CD4-positive, alpha-beta T cell (primary cell): ENCODE measurements at regions not wholly inside any gene's neighbourhood (a gene's known extent, or its start where the extent isn't known, plus 50 kb on each side); places are given as distances from the start of the nearest gene placed in this dataset.

Source experiments
- ATAC-seq: fragments of 200-7000 bp; cut with Tn5 transposase; one replicate; pipeline ENCODE4 v1.10.0; 2022; ENCODE audit warnings: mild to moderate bottlenecking; ENCODE audit not compliant: poor library complexity
- CTCF ChIA-PET: fragments of 350-600 bp; sonication (Branson Sonifier 250); formaldehyde crosslinking; loops from one replicate; lab custom pipeline; 2021; ENCODE audit warnings: antibody characterized with exemption, inconsistent platforms; lab: Charles Lee
- POLR2A ChIA-PET: fragments of 350-600 bp; sonication (Branson Sonifier 250); formaldehyde crosslinking; loops from one replicate; lab custom pipeline; 2021; ENCODE audit warnings: antibody characterized with exemption, inconsistent platforms; lab: Charles Lee
- DNase-seq, 14 experiments: peaks; one replicate each; pipeline ENCODE4 v3.0.0-alpha.2; 2013 to 2020; ENCODE audit warnings: mixed read lengths in 2 of 14
- H3K27ac ChIP-seq, 2 donors: one replicate each; pipeline versions ENCODE4 v1.5.1 to v1.7.0; 2013; ENCODE audit warnings: low read length in 2 of 2, low read depth in 1 of 2, mild to moderate bottlenecking in 1 of 2
- H3K27me3 ChIP-seq, 2 experiments: 1 replicate in 1 of 2; 2 replicates in 1 of 2; pipeline versions ENCODE4 v1.6.1 to v1.7.0; 2013; ENCODE audit warnings: low read length in 2 of 2, control low read depth in 1 of 2, mild to moderate bottlenecking in 1 of 2, moderate library complexity in 1 of 2; ENCODE audit not compliant: insufficient read depth in 2 of 2, control insufficient read depth in 1 of 2
- H3K36me3 ChIP-seq: one replicate; pipeline ENCODE4 v1.6.1; 2013; ENCODE audit warnings: low read length, control low read depth; ENCODE audit not compliant: insufficient read depth
- H3K4me1 ChIP-seq: one replicate; pipeline ENCODE4 v1.6.1; 2013; ENCODE audit warnings: low read length, control low read depth; ENCODE audit not compliant: insufficient read depth
- H3K4me3 ChIP-seq: one replicate; pipeline ENCODE4 v1.5.1; 2013; ENCODE audit warnings: mild to moderate bottlenecking, low read length, moderate library complexity
- H3K9me3 ChIP-seq, 2 experiments: 1 replicate in 1 of 2; 2 replicates in 1 of 2; pipeline versions ENCODE4 v1.6.1 to v1.7.0; 2013; ENCODE audit warnings: low read length in 2 of 2, mild to moderate bottlenecking in 2 of 2, control low read depth in 1 of 2, moderate library complexity in 1 of 2; ENCODE audit not compliant: control insufficient read depth in 1 of 2, insufficient read depth in 1 of 2
- H3K27ac Mint-ChIP-seq: one replicate; pipeline ENCODE4 v1.8.0; 2020; ENCODE audit warnings: mixed read lengths
- H3K27me3 Mint-ChIP-seq: one replicate; pipeline ENCODE4 v1.8.0; 2021; ENCODE audit warnings: mixed read lengths
- H3K36me3 Mint-ChIP-seq: one replicate; pipeline ENCODE4 v1.8.0; 2021; ENCODE audit warnings: low read depth, mixed read lengths
- H3K4me1 Mint-ChIP-seq: one replicate; pipeline ENCODE4 v1.8.0; 2021; ENCODE audit warnings: low read depth, mixed read lengths
- H3K4me3 Mint-ChIP-seq: one replicate; pipeline ENCODE4 v1.8.0; 2020; ENCODE audit warnings: mild to moderate bottlenecking, mixed read lengths
- H3K9me3 Mint-ChIP-seq: one replicate; pipeline ENCODE4 v1.8.0; 2020; ENCODE audit warnings: mixed read lengths
- intact Hi-C, 2 experiments: fragments of 100-400 bp; cut with DNase I in 1 of 2; cut with micrococcal nuclease in 1 of 2; formaldehyde crosslinking; loops; one replicate each; pipeline versions ENCODE4 v1.15.1 to v1.9.0; 2023 to 2025; cut with DNase I, micrococcal nuclease
- TF ChIP-seq, protein P1 (sequence below): fragments of 200-600 bp; IDR thresholded peaks from one replicate; pipeline ENCODE4 v1.8.0; 2022; ENCODE audit warnings: antibody characterized with exemption, mild to moderate bottlenecking

DNA sequence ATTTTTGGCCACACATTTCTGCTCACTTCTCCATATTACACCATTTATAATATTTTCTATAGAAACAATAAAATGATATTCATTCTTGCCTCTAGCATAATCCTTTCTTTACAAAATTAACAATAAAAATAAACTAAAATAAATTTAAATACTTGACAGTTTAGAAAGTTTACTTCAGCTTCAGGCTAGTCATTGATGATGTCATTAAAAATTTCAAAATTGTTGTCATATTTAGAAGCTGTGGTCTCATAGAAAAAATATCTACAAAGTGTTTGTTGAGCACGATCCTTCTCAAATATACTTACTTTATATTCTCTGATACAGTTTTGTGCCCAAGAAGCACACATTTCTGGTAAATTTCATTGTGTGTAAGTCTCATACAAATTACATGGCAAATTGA is 717.4 kb upstream of the CITED2 start:
- ATAC-seq = no peak

DNA sequence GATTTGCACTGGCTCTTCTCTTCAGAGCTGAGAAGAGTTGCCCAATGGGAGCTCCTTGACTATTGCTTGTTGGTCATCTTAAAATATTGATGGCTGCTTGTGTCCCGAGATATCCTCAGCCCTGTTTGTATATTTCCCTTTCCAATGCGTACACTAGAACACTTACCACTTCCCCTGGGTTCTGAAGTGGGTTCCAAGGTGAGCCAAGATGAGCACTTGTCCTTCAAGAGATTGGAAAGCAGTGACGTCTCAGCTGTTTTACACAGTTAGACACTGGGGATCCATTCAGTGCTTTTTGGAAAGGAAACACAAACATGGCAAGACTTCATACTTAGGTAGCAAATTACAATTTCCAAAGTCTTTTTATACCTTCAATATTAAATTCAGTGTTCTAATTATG is 716.4 kb upstream of the CITED2 start:
- intact Hi-C loops = no loop called here
- Histone ChIP-seq H3K27me3 (no peaks in the 10 kb centered on the region), H3K36me3 (no peaks in the 10 kb centered on the region), H3K4me3 (no peak overlapping the region), H3K9me3 (no peaks in the 10 kb centered on the region), H3K4me1 (no peaks in the 10 kb centered on the region), H3K27ac (no peak overlapping the region)
- POLR2A ChIA-PET = no interaction called here
- Mint-ChIP-seq H3K27ac (no peak overlapping the region), H3K4me1 (no peaks in the 10 kb centered on the region), H3K36me3 (no peaks in the 10 kb centered on the region), H3K27me3 (peaks cover 6% of the 10 kb centered on the region), H3K4me3 (no peak overlapping the region), H3K9me3 (no peaks in the 10 kb centered on the region)
- DNase-seq (no peak), ATAC-seq (no peak)
- CTCF ChIA-PET = interaction anchor here (1.0 kb wide), 1 partner anchor 12 kb away, joined by 3 read pairs; no protein-coding TSS in a partner anchor
- TF ChIP-seq, protein P1, sequence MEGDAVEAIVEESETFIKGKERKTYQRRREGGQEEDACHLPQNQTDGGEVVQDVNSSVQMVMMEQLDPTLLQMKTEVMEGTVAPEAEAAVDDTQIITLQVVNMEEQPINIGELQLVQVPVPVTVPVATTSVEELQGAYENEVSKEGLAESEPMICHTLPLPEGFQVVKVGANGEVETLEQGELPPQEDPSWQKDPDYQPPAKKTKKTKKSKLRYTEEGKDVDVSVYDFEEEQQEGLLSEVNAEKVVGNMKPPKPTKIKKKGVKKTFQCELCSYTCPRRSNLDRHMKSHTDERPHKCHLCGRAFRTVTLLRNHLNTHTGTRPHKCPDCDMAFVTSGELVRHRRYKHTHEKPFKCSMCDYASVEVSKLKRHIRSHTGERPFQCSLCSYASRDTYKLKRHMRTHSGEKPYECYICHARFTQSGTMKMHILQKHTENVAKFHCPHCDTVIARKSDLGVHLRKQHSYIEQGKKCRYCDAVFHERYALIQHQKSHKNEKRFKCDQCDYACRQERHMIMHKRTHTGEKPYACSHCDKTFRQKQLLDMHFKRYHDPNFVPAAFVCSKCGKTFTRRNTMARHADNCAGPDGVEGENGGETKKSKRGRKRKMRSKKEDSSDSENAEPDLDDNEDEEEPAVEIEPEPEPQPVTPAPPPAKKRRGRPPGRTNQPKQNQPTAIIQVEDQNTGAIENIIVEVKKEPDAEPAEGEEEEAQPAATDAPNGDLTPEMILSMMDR = no peak

More for the DNA sequence above, 717.4 kb upstream of the CITED2 start:
- Histone ChIP-seq H3K36me3 (no peaks in the 10 kb centered on the region), H3K27me3 (no peaks in the 10 kb centered on the region), H3K4me3 (no peak overlapping the region), H3K4me1 (no peaks in the 10 kb centered on the region), H3K27ac (no peak overlapping the region), H3K9me3 (no peaks in the 10 kb centered on the region)
- ChIA-PET POLR2A (no interaction called here), CTCF (interaction anchor here (0.6 kb wide), 1 partner anchor 336 kb away, joined by 3 read pairs; no protein-coding TSS in a partner anchor)
- H3K27ac Mint-ChIP-seq = no peak overlapping the region
- intact Hi-C loops = no loop called here
- no peak for DNase-seq
- TF ChIP-seq, protein P1 = no peak
- no peaks in the 10 kb centered on the region for H3K9me3 Mint-ChIP-seq
- H3K4me1 Mint-ChIP-seq = no peaks in the 10 kb centered on the region
- peaks cover 6% of the 10 kb centered on the region for H3K27me3 Mint-ChIP-seq
- H3K36me3 Mint-ChIP-seq = no peaks in the 10 kb centered on the region
- no peak overlapping the region for H3K4me3 Mint-ChIP-seq

DNA sequence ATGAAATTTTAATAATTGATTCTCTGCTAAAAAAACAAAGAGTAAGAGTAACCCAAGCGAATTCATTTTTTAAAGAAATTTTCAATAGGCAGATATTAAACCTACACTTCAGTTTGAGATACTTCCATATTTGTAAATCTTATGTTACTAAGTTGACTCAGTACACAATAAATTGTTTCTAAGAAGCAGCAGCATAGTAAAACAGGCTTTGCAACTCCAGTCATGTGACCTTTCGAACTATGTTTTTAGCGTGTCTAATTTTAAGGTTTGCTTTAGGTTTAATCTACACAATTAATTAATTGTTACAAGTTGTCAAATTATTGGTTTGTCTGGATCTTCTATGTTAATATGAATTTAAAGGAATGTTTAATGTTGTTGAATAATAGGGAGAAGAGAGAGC is 708.9 kb upstream of the CITED2 start:
- DNase-seq = no peak

More for the DNA sequence above, 708.9 kb upstream of the CITED2 start:
- no peaks in the 10 kb centered on the region for H3K4me1 Mint-ChIP-seq
- H3K4me3 Mint-ChIP-seq = no peak overlapping the region
- TF ChIP-seq, protein P1 = no peak
- POLR2A ChIA-PET = no interaction called here
- CTCF ChIA-PET = no interaction called here
- Histone ChIP-seq H3K27me3 (no peaks in the 10 kb centered on the region), H3K9me3 (no peaks in the 10 kb centered on the region), H3K36me3 (no peaks in the 10 kb centered on the region), H3K27ac (no peak overlapping the region), H3K4me1 (no peaks in the 10 kb centered on the region), H3K4me3 (no peak overlapping the region)
- H3K27ac Mint-ChIP-seq = no peak overlapping the region
- intact Hi-C loops = no loop called here
- no peaks in the 10 kb centered on the region for H3K9me3 Mint-ChIP-seq
- H3K36me3 Mint-ChIP-seq = no peaks in the 10 kb centered on the region
- peaks cover 11% of the 10 kb centered on the region for H3K27me3 Mint-ChIP-seq
- no peak for ATAC-seq
